GM18907 (cell line): ENCODE measurements at regions not wholly inside any gene's neighbourhood (a gene's known extent, or its start where the extent isn't known, plus 50 kb on each side); places are given as distances from the start of the nearest gene placed in this dataset.
"Not testable (repeated sequence)": the region's sequence is repeated elsewhere in the genome, so short reads cannot be mapped to it uniquely, and the experiment has no call there.

Experiments used
- ATAC-seq: cut with Tn5 transposase; IDR thresholded peaks from one replicate; pipeline ENCODE4 v1.9.1; 2021; ENCODE audit warnings: mild to moderate bottlenecking, moderate library complexity; ENCODE audit not compliant: unreplicated experiment

GRCh38 chr6:28794175-28795002 lies 129.4 kb downstream of the TRIM27 start:
- no peak for ATAC-seq

- ATAC-seq = not testable (repeated sequence)
Measured at GRCh38 chr6:28800647-28801046, 123.1 kb downstream of the TRIM27 start.

- no peak for ATAC-seq
Measured at GRCh38 chr6:28802417-28803336, 121.1 kb downstream of the TRIM27 start.

GRCh38 chr6:28803337-28803709 lies 120.5 kb downstream of the TRIM27 start:
- no peak for ATAC-seq

- ATAC-seq = no peak
Measured at GRCh38 chr6:28807682-28808280, 116.0 kb downstream of the TRIM27 start.

GRCh38 chr6:28808383-28808782 lies 115.4 kb downstream of the TRIM27 start:
- no peak for ATAC-seq

- no peak for ATAC-seq
Measured at GRCh38 chr6:28809947-28810658, 113.7 kb downstream of the TRIM27 start.

GRCh38 chr6:28810659-28811053 lies 113.1 kb downstream of the TRIM27 start:
- no peak for ATAC-seq

GRCh38 chr6:28811873-28812272 lies 111.9 kb downstream of the TRIM27 start:
- no peak for ATAC-seq

GRCh38 chr6:28812778-28813569 lies 110.8 kb downstream of the TRIM27 start:
- no peak for ATAC-seq

- no peak for ATAC-seq
Measured at GRCh38 chr6:28814032-28814976, 109.5 kb downstream of the TRIM27 start.

GRCh38 chr6:28816339-28816908 lies 107.4 kb downstream of the TRIM27 start:
- ATAC-seq = no peak

- no peak for ATAC-seq
Measured at GRCh38 chr6:28816909-28817807, 106.6 kb downstream of the TRIM27 start.

- no peak for ATAC-seq
Measured at GRCh38 chr6:28817808-28818145, 106.0 kb downstream of the TRIM27 start.

- ATAC-seq = no peak
Measured at GRCh38 chr6:28824793-28825731, 98.7 kb downstream of the TRIM27 start.

- no peak for ATAC-seq
Measured at GRCh38 chr6:28825732-28826293, 98.0 kb downstream of the TRIM27 start.
